ENCODE measurements at regions not wholly inside any gene's neighbourhood (a gene's known extent, or its start where the extent isn't known, plus 50 kb on each side); places are given as distances from the start of the nearest gene placed in this dataset.

DNA sequence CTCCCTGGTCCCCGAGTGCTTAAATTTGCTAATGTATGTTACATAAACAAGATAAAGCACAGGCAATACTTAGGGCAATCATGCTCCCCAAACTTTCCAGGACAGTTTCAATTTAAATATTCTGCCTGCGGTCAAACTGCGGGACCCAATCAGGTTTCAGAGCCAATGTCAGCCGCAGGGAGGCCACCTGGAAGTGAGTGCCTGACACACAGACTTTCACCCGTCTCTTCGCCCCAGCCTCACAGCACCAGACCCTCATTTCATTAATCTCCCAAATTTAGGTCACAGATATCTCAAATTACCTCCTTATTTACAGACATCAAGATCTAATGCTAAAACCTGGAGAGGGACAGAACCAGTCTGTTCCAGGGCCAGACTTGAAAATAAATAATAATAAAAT, 107.2 kb upstream of the ALDH1A3 start:
- no peaks in the 10 kb centered on the region; a peak in 1 of 5 replicates for H3K4me1 ChIP-seq (replicated peaks in 1 of 2; ENCODE audit: control insufficient read depth in 2 of 2, insufficient read depth in 2 of 2, low read length in 2 of 2)
- ATAC-seq (no peak), FAIRE-seq (no peak), DNase-seq (ENCODE audit: extremely low read depth in 1 of 4, low spot score in 3 of 4) (no peak)
- in situ Hi-C loops (cut with MboI) = no loop called here
- BruUV-seq (replicated peaks) = no TSS peak
- CTCF ChIA-PET (ENCODE audit: low intra/inter-chr PET ratio) = interaction anchor here (0.6 kb wide), 1 partner anchor 868 kb away, joined by 3 read pairs; no protein-coding TSS in a partner anchor
- no peaks in the 10 kb centered on the region for H3K79me2 ChIP-seq (ENCODE audit: control insufficient read depth, insufficient read depth, low read length)
- intact Hi-C loops (cut with micrococcal nuclease) = no loop called here
- H3K9ac ChIP-seq (ENCODE audit: insufficient read depth in 1 of 2, low read depth in 2 of 2, low read length in 2 of 2) = no peak overlapping the region
- H3K27me3 ChIP-seq (ENCODE audit: control insufficient read depth in 2 of 2, insufficient read depth in 2 of 2, low read length in 2 of 2) = peaks cover 23 to 48% of the 10 kb centered on the region in 2 experiments
- H3K9me1 ChIP-seq (ENCODE audit: control insufficient read depth, insufficient read depth, low read length) = no peaks in the 10 kb centered on the region
- no peak overlapping the region for H3K27ac ChIP-seq (ENCODE audit: extremely low read depth, low read depth, low read length)
- H3K9me3 ChIP-seq (replicated peaks; ENCODE audit: control insufficient read depth, insufficient read depth, low read depth, low read length) = no peaks in the 10 kb centered on the region
- no peaks in the 10 kb centered on the region for H3K36me3 ChIP-seq (ENCODE audit: control insufficient read depth, insufficient read depth, low read length)
- TF ChIP-seq MCM5 (IDR thresholded peaks at IDR 0.05; ENCODE audit: low read depth) (no peak), NFYB (IDR thresholded peaks at IDR 0.05; ENCODE audit: extremely low read depth, insufficient read length) (peak; percentile 37), DPF2 (IDR thresholded peaks at IDR 0.05) (no peak)
- POLR2A ChIA-PET = no interaction called here
- no peak overlapping the region for H2AFZ ChIP-seq (ENCODE audit: low read depth, low read length)
- no peaks in the 10 kb centered on the region for H4K20me1 ChIP-seq (replicated peaks; ENCODE audit: control insufficient read depth, insufficient read depth, low read length)
- H3K4me3 ChIP-seq = no peak overlapping the region
- no peak overlapping the region for H3K4me2 ChIP-seq (ENCODE audit: insufficient read depth, low read length)
- WGBS (ENCODE audit: insufficient coverage, low coverage, missing lambda C conversion rate) = 0% methylated on average over 6 of the region's 6 CpGs

DNA sequence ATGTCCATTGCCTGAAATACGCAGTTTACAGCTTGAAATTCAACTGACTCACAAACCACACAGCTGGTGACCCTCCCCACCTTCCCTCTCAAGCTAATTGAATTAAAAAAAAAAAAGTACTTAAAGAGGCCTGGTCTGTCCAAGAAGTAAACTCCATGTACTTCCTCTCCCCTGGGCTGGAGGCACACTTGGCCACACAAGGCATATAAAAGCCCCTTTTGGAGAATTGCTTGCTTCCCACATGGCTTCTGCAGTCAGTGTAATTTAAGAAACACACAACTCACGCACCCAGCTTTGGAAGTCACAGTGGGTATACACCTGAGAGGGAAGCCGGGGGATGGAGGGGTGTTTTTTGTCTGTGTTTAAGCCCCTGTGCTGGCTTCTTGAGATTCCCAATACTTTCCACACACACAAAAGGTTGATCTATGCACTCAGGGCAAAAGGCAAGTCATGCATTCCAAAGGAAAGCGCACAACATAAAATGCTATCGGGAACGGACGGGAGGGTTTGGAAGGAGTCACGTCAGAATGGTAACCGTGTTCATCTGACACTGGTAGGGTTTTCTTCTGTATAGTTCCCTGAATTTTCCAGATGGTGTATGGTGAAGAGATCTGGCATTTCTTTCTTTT, 106.6 kb upstream of the ALDH1A3 start:
- FAIRE-seq (no peak), DNase-seq (ENCODE audit: extremely low read depth in 1 of 4, low spot score in 3 of 4) (no peak), ATAC-seq (no peak)
- BruUV-seq (replicated peaks) = no TSS peak
- H3K9me1 ChIP-seq (ENCODE audit: control insufficient read depth, insufficient read depth, low read length) = no peaks in the 10 kb centered on the region
- no peak overlapping the region for H3K4me2 ChIP-seq (ENCODE audit: insufficient read depth, low read length)
- no peaks in the 10 kb centered on the region; a peak in 1 of 5 replicates for H3K4me1 ChIP-seq (replicated peaks in 1 of 2; ENCODE audit: control insufficient read depth in 2 of 2, insufficient read depth in 2 of 2, low read length in 2 of 2)
- H3K27ac ChIP-seq (ENCODE audit: extremely low read depth, low read depth, low read length) = no peak overlapping the region
- H3K79me2 ChIP-seq (ENCODE audit: control insufficient read depth, insufficient read depth, low read length) = no peaks in the 10 kb centered on the region
- ChIA-PET CTCF (ENCODE audit: low intra/inter-chr PET ratio) (interaction anchor here (0.6 kb wide), 1 partner anchor 868 kb away, joined by 3 read pairs; no protein-coding TSS in a partner anchor), POLR2A (no interaction called here)
- H3K9ac ChIP-seq (ENCODE audit: insufficient read depth in 1 of 2, low read depth in 2 of 2, low read length in 2 of 2) = no peak overlapping the region
- no peaks in the 10 kb centered on the region for H3K9me3 ChIP-seq (replicated peaks; ENCODE audit: control insufficient read depth, insufficient read depth, low read depth, low read length)
- H2AFZ ChIP-seq (ENCODE audit: low read depth, low read length) = no peak overlapping the region
- no peaks in the 10 kb centered on the region for H4K20me1 ChIP-seq (replicated peaks; ENCODE audit: control insufficient read depth, insufficient read depth, low read length)
- H3K36me3 ChIP-seq (ENCODE audit: control insufficient read depth, insufficient read depth, low read length) = no peaks in the 10 kb centered on the region
- peaks cover 23 to 50% of the 10 kb centered on the region in 2 experiments for H3K27me3 ChIP-seq (ENCODE audit: control insufficient read depth in 2 of 2, insufficient read depth in 2 of 2, low read length in 2 of 2)
- H3K4me3 ChIP-seq = no peak overlapping the region
- in situ Hi-C loops (cut with MboI) = no loop called here
- intact Hi-C loops (cut with micrococcal nuclease) = no loop called here
- WGBS (ENCODE audit: insufficient coverage, low coverage, missing lambda C conversion rate) = 11% methylated on average over 9 of the region's 9 CpGs
- TF ChIP-seq GABPB1 (CRISPR knock-in tag; IDR thresholded peaks at IDR 0.05) (no peak), ZBTB8A (IDR thresholded peaks at IDR 0.05; ENCODE audit: partially characterized antibody) (no peak), ATF1 (CRISPR knock-in tag; IDR thresholded peaks at IDR 0.05) (no peak), ATF1 (tag; IDR thresholded peaks at IDR 0.05) (no peak), MXI1 (IDR thresholded peaks at IDR 0.05; ENCODE audit: low read depth, low read length) (no peak), TCF7 (IDR thresholded peaks at IDR 0.05; ENCODE audit: borderline replicate concordance) (no peak), ZNF431 (CRISPR knock-in tag; IDR thresholded peaks at IDR 0.05) (no peak), PRMT5 (CRISPR knock-in tag; IDR thresholded peaks at IDR 0.05) (no peak), PURB (CRISPR knock-in tag; IDR thresholded peaks at IDR 0.05; ENCODE audit: low read depth) (no peak), NFRKB (IDR thresholded peaks at IDR 0.05; ENCODE audit: low read depth) (no peak)
- TF ChIP-seq, protein P1, sequence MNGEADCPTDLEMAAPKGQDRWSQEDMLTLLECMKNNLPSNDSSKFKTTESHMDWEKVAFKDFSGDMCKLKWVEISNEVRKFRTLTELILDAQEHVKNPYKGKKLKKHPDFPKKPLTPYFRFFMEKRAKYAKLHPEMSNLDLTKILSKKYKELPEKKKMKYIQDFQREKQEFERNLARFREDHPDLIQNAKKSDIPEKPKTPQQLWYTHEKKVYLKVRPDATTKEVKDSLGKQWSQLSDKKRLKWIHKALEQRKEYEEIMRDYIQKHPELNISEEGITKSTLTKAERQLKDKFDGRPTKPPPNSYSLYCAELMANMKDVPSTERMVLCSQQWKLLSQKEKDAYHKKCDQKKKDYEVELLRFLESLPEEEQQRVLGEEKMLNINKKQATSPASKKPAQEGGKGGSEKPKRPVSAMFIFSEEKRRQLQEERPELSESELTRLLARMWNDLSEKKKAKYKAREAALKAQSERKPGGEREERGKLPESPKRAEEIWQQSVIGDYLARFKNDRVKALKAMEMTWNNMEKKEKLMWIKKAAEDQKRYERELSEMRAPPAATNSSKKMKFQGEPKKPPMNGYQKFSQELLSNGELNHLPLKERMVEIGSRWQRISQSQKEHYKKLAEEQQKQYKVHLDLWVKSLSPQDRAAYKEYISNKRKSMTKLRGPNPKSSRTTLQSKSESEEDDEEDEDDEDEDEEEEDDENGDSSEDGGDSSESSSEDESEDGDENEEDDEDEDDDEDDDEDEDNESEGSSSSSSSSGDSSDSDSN (IDR thresholded peaks at IDR 0.05; ENCODE audit: borderline replicate concordance in 1 of 2, low read depth in 2 of 2, low read length in 2 of 2) = no peak
- TF ChIP-seq, protein P2, sequence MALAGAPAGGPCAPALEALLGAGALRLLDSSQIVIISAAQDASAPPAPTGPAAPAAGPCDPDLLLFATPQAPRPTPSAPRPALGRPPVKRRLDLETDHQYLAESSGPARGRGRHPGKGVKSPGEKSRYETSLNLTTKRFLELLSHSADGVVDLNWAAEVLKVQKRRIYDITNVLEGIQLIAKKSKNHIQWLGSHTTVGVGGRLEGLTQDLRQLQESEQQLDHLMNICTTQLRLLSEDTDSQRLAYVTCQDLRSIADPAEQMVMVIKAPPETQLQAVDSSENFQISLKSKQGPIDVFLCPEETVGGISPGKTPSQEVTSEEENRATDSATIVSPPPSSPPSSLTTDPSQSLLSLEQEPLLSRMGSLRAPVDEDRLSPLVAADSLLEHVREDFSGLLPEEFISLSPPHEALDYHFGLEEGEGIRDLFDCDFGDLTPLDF (CRISPR knock-in tag; IDR thresholded peaks at IDR 0.05) = no peak

All from K562 (cell line).